ENCODE measurements at regions not wholly inside any gene's neighbourhood (a gene's known extent, or its start where the extent isn't known, plus 50 kb on each side); places are given as distances from the start of the nearest gene placed in this dataset.

- TF ChIP-seq POLR2A (IDR thresholded peaks at IDR 0.05) (no peak), POLR2AphosphoS5 (IDR thresholded peaks at IDR 0.05) (no peak)
- TF ChIP-seq, protein P1, sequence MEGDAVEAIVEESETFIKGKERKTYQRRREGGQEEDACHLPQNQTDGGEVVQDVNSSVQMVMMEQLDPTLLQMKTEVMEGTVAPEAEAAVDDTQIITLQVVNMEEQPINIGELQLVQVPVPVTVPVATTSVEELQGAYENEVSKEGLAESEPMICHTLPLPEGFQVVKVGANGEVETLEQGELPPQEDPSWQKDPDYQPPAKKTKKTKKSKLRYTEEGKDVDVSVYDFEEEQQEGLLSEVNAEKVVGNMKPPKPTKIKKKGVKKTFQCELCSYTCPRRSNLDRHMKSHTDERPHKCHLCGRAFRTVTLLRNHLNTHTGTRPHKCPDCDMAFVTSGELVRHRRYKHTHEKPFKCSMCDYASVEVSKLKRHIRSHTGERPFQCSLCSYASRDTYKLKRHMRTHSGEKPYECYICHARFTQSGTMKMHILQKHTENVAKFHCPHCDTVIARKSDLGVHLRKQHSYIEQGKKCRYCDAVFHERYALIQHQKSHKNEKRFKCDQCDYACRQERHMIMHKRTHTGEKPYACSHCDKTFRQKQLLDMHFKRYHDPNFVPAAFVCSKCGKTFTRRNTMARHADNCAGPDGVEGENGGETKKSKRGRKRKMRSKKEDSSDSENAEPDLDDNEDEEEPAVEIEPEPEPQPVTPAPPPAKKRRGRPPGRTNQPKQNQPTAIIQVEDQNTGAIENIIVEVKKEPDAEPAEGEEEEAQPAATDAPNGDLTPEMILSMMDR (IDR thresholded peaks at IDR 0.05), result no peak
- Histone ChIP-seq H3K4me1 (replicated peaks) (no peaks in the 10 kb centered on the region), H3K27me3 (replicated peaks; ENCODE audit: insufficient read depth) (no peaks in the 10 kb centered on the region), H3K27ac (no peak overlapping the region), H3K36me3 (no peaks in the 10 kb centered on the region), H3K4me3 (no peak overlapping the region), H3K9me3 (no peaks in the 10 kb centered on the region)
- DNase-seq (ENCODE audit: low spot score), result no peak
- intact Hi-C loops (cut with DNase I), result no loop called here
- WGBS, result 90% methylated on average over 1 of the region's 1 CpG
Observed at GRCh38 chr7:68103319-68103718, 1106.7 kb downstream of the TYW1 start.

DNA sequence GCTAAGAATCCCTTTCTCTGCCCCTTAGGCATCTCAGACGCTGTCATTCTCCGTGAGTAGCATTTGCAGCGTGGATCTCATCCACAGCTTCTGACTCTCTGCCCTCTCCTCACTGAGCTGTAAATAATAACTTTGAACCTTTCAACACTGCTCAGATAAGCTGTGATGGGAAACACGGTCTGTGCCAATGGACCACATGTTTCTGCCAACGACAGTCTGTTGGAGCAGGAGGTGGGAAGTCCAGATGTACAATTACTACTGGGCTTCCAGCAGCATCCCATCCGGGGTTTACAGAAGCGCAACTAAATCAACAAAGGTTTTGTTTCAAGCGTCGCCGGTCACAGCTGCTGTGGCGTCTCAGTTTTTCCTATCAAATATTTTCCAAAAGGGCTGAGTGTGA lies 1110.6 kb downstream of the TYW1 start:
- no peak for TF ChIP-seq POLR2A (IDR thresholded peaks at IDR 0.05)
- Histone ChIP-seq H3K36me3 (no peaks in the 10 kb centered on the region), H3K9me3 (no peaks in the 10 kb centered on the region), H3K4me1 (replicated peaks) (no peaks in the 10 kb centered on the region), H3K4me3 (no peak overlapping the region), H3K27me3 (replicated peaks; ENCODE audit: insufficient read depth) (no peaks in the 10 kb centered on the region), H3K27ac (no peak overlapping the region)
- DNase-seq (ENCODE audit: low spot score), result no peak
- WGBS, result 28% methylated on average over 11 of the region's 11 CpGs
- intact Hi-C loops (cut with DNase I), result no loop called here

DNA sequence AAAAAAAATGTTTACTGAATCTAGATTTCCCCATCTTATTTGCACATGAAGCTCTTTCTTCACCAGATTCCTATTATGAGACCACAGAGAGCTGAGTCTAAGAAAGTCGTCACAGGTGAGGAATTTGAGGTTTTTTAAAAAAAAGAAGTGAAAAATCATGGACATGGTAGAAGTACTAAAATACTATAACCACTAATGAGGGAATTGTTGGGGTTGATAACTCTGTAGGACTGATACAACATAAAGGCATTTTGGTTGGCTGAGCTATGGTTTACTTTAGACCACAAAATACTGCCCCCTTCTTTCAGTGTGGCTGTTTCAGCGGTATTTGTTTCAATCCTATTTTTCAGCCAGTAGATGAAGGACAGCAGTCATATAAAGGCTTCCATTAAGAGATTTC lies 1111.3 kb downstream of the TYW1 start:
- Histone ChIP-seq H3K4me3 (no peak overlapping the region), H3K27ac (no peak overlapping the region), H3K4me1 (replicated peaks) (no peaks in the 10 kb centered on the region), H3K36me3 (no peaks in the 10 kb centered on the region), H3K9me3 (no peaks in the 10 kb centered on the region), H3K27me3 (replicated peaks; ENCODE audit: insufficient read depth) (no peaks in the 10 kb centered on the region)
- intact Hi-C loops (cut with DNase I), result no loop called here
- TF ChIP-seq, protein P1 (IDR thresholded peaks at IDR 0.05), result no peak
- TF ChIP-seq POLR2A (IDR thresholded peaks at IDR 0.05) (no peak), POLR2AphosphoS5 (IDR thresholded peaks at IDR 0.05) (no peak)
- no peak for DNase-seq (ENCODE audit: low spot score)
- 63% methylated on average over 2 of the region's 2 CpGs for WGBS

GRCh38 chr7:68109299-68109698 lies 1112.7 kb downstream of the TYW1 start:
- Histone ChIP-seq H3K27me3 (replicated peaks; ENCODE audit: insufficient read depth) (no peaks in the 10 kb centered on the region), H3K4me3 (no peak overlapping the region), H3K4me1 (replicated peaks) (no peaks in the 10 kb centered on the region), H3K36me3 (no peaks in the 10 kb centered on the region), H3K27ac (no peak overlapping the region), H3K9me3 (no peaks in the 10 kb centered on the region)
- no peak for TF ChIP-seq POLR2A (IDR thresholded peaks at IDR 0.05)
- TF ChIP-seq POLR2AphosphoS5 (IDR thresholded peaks at IDR 0.05), result no peak
- TF ChIP-seq, protein P1 (IDR thresholded peaks at IDR 0.05), result no peak
- no peak for DNase-seq (ENCODE audit: low spot score)
- 86% methylated on average over 6 of the region's 6 CpGs for WGBS
- intact Hi-C loops (cut with DNase I), result no loop called here

- no peak for DNase-seq (ENCODE audit: low spot score)
- no peak overlapping the region for H3K4me3 ChIP-seq
- H3K9me3 ChIP-seq, result no peaks in the 10 kb centered on the region
- H3K27me3 ChIP-seq (replicated peaks; ENCODE audit: insufficient read depth), result no peaks in the 10 kb centered on the region
- H3K36me3 ChIP-seq, result no peaks in the 10 kb centered on the region
- TF ChIP-seq POLR2AphosphoS5 (IDR thresholded peaks at IDR 0.05) (no peak), POLR2A (IDR thresholded peaks at IDR 0.05) (no peak)
- TF ChIP-seq, protein P1 (IDR thresholded peaks at IDR 0.05), result no peak
- H3K27ac ChIP-seq, result no peak overlapping the region
- no peaks in the 10 kb centered on the region for H3K4me1 ChIP-seq (replicated peaks)
- WGBS, result 94% methylated on average over 5 of the region's 5 CpGs
- intact Hi-C loops (cut with DNase I), result no loop called here
Observed at GRCh38 chr7:68119411-68119810, 1122.8 kb downstream of the TYW1 start.
